HUES6 (cell line): ENCODE measurements at regions not wholly inside any gene's neighbourhood (a gene's known extent, or its start where the extent isn't known, plus 50 kb on each side); places are given as distances from the start of the nearest gene placed in this dataset.
"Not testable (repeated sequence)": the region's sequence is repeated elsewhere in the genome, so short reads cannot be mapped to it uniquely, and the experiment has no call there.

Experiments
- H3K27ac ChIP-seq: 2 replicates; pipeline ENCODE4 v1.7.0; 2013; ENCODE audit warnings: low read depth, mild to moderate bottlenecking, low read length, inconsistent platforms
- H3K27me3 ChIP-seq: 2 replicates; pipeline ENCODE4 v1.6.1; 2013; ENCODE audit warnings: low read length; ENCODE audit not compliant: control insufficient read depth, insufficient read depth
- H3K36me3 ChIP-seq: 2 replicates; pipeline ENCODE4 v1.6.1; 2013; ENCODE audit warnings: low read length; ENCODE audit not compliant: control insufficient read depth, insufficient read depth
- H3K4me1 ChIP-seq: 2 replicates; pipeline ENCODE4 v1.6.1; 2013; ENCODE audit warnings: low read length; ENCODE audit not compliant: control insufficient read depth, insufficient read depth
- H3K4me3 ChIP-seq: 2 replicates; pipeline ENCODE4 v1.5.1; 2013; ENCODE audit warnings: low read depth, low read length
- H3K9ac ChIP-seq: one replicate; pipeline ENCODE4 v1.6.1; 2013; ENCODE audit warnings: mild to moderate bottlenecking, low read length
- H3K9me3 ChIP-seq: 2 replicates; pipeline ENCODE4 v1.6.1; 2013; ENCODE audit warnings: low read depth, low read length; ENCODE audit not compliant: control insufficient read depth, insufficient read depth

- no peaks in the 10 kb centered on the region for H3K9me3 ChIP-seq
- H3K36me3 ChIP-seq: no peaks in the 10 kb centered on the region
- no peak overlapping the region for H3K27ac ChIP-seq
- peaks cover 8% of the 10 kb centered on the region for H3K4me1 ChIP-seq
- H3K9ac ChIP-seq: no peak overlapping the region
- no peaks in the 10 kb centered on the region for H3K27me3 ChIP-seq
- H3K4me3 ChIP-seq: no peak overlapping the region
Observed at GRCh38 chr10:60536529-60537114, 146.9 kb upstream of the ANK3 start.

GRCh38 chr10:60535427-60535826 is 145.8 kb upstream of the ANK3 start:
- no peak overlapping the region for H3K4me3 ChIP-seq

GRCh38 chr10:60534761-60535389 is 145.2 kb upstream of the ANK3 start:
- Histone ChIP-seq H3K9ac (no peak overlapping the region), H3K4me1 (peaks cover 5% of the 10 kb centered on the region; the same call in 1 of the 2 replicates), H3K4me3 (no peak overlapping the region), H3K9me3 (no peaks in the 10 kb centered on the region), H3K36me3 (no peaks in the 10 kb centered on the region), H3K27me3 (no peaks in the 10 kb centered on the region), H3K27ac (no peak overlapping the region)

More at GRCh38 chr10:60535427-60535826, 145.8 kb upstream of the ANK3 start:
- no peaks in the 10 kb centered on the region for H3K9me3 ChIP-seq
- H3K36me3 ChIP-seq: no peaks in the 10 kb centered on the region
- no peak overlapping the region for H3K9ac ChIP-seq
- H3K27me3 ChIP-seq: no peaks in the 10 kb centered on the region
- H3K4me1 ChIP-seq: peaks cover 5% of the 10 kb centered on the region; the same call in 1 of the 2 replicates
- no peak overlapping the region for H3K27ac ChIP-seq

- no peaks in the 10 kb centered on the region for H3K36me3 ChIP-seq
- H3K4me1 ChIP-seq: peaks cover 5% of the 10 kb centered on the region; the same call in 1 of the 2 replicates
- no peak overlapping the region for H3K9ac ChIP-seq
- H3K27me3 ChIP-seq: no peaks in the 10 kb centered on the region
- H3K4me3 ChIP-seq: no peak overlapping the region
- H3K9me3 ChIP-seq: no peaks in the 10 kb centered on the region
- no peak overlapping the region for H3K27ac ChIP-seq
Observed at GRCh38 chr10:60532696-60533468, 143.2 kb upstream of the ANK3 start.

GRCh38 chr10:60531006-60531405 is 141.3 kb upstream of the ANK3 start:
- Histone ChIP-seq H3K9ac (no peak overlapping the region), H3K4me1 (peaks cover 5% of the 10 kb centered on the region; the same call in 1 of the 2 replicates), H3K27ac (no peak overlapping the region), H3K4me3 (no peak overlapping the region), H3K36me3 (no peaks in the 10 kb centered on the region), H3K9me3 (no peaks in the 10 kb centered on the region), H3K27me3 (no peaks in the 10 kb centered on the region)

GRCh38 chr10:60527676-60528075 is 138.0 kb upstream of the ANK3 start:
- Histone ChIP-seq H3K9ac (no peak overlapping the region), H3K27me3 (no peaks in the 10 kb centered on the region), H3K4me3 (no peak overlapping the region), H3K36me3 (no peaks in the 10 kb centered on the region), H3K4me1 (no peaks in the 10 kb centered on the region), H3K9me3 (peaks cover 2% of the 10 kb centered on the region; the same call in 1 of the 2 replicates), H3K27ac (no peak overlapping the region)

- Histone ChIP-seq H3K9ac (no peak overlapping the region), H3K36me3 (no peaks in the 10 kb centered on the region), H3K9me3 (peaks cover 2% of the 10 kb centered on the region; the same call in 1 of the 2 replicates)
Observed at GRCh38 chr10:60525716-60526585, 136.3 kb upstream of the ANK3 start.

GRCh38 chr10:60524541-60524940 is 134.9 kb upstream of the ANK3 start:
- Histone ChIP-seq H3K36me3 (no peaks in the 10 kb centered on the region), H3K27ac (no peak overlapping the region), H3K27me3 (no peaks in the 10 kb centered on the region), H3K4me3 (no peak overlapping the region), H3K9ac (no peak overlapping the region), H3K9me3 (peaks cover 2% of the 10 kb centered on the region; the same call in 1 of the 2 replicates), H3K4me1 (peaks cover 17% of the 10 kb centered on the region)

More at GRCh38 chr10:60525716-60526585, 136.3 kb upstream of the ANK3 start:
- no peaks in the 10 kb centered on the region for H3K27me3 ChIP-seq
- no peak overlapping the region for H3K27ac ChIP-seq
- peaks cover 16% of the 10 kb centered on the region for H3K4me1 ChIP-seq
- H3K4me3 ChIP-seq: no peak overlapping the region

- H3K27ac ChIP-seq, H3K4me3 ChIP-seq, H3K27me3 ChIP-seq, H3K9ac ChIP-seq, H3K9me3 ChIP-seq, H3K36me3 ChIP-seq: not testable (repeated sequence)
- H3K4me1 ChIP-seq: peaks cover 17% of the 10 kb centered on the region
Observed at GRCh38 chr10:60523371-60523770, 133.7 kb upstream of the ANK3 start.

- Histone ChIP-seq H3K27ac (peak overlapping the region; percentile 40; the same call in 1 of the 2 replicates), H3K4me1 (peaks cover 17% of the 10 kb centered on the region), H3K4me3 (no peak overlapping the region), H3K36me3 (no peaks in the 10 kb centered on the region), H3K9ac (no peak overlapping the region), H3K27me3 (no peaks in the 10 kb centered on the region), H3K9me3 (peaks cover 2% of the 10 kb centered on the region; the same call in 1 of the 2 replicates)
Observed at GRCh38 chr10:60522617-60523016, 132.9 kb upstream of the ANK3 start.
